GM13977 (cell line): ENCODE measurements at regions not wholly inside any gene's neighbourhood (a gene's known extent, or its start where the extent isn't known, plus 50 kb on each side); places are given as distances from the start of the nearest gene placed in this dataset.

Source experiments
- DNase-seq: peaks from one replicate; pipeline ENCODE4 v3.0.0; 2012; ENCODE audit warnings: low spot score
- CTCF ChIP-seq: IDR thresholded peaks from 2 replicates; pipeline ENCODE4 v1.5.1; 2012; ENCODE audit warnings: mild to moderate bottlenecking, control low read depth; ENCODE audit not compliant: insufficient read depth; ENCODE audit errors: extremely low read depth, missing control alignments
- in situ Hi-C: fragments of 300-500 bp; cut with MboI; formaldehyde crosslinking; loops from one replicate; pipeline ENCODE4 v1.12.0; 2022; ENCODE audit warnings: low sequenced_read_pairs, low pct_unique_long_range_greater_than_20kb, mixed read lengths, inconsistent platforms; ENCODE audit not compliant: unreplicated experiment

- no peak for DNase-seq
- no peak for TF ChIP-seq CTCF
- in situ Hi-C loops: no loop called here
Observed at GRCh38 chr11:24093375-24093774, 403.5 kb upstream of the LUZP2 start.

- no peak for TF ChIP-seq CTCF
- in situ Hi-C loops: no loop called here
- no peak for DNase-seq
Observed at GRCh38 chr11:24108609-24109008, 388.2 kb upstream of the LUZP2 start.

- DNase-seq: no peak
- in situ Hi-C loops: no loop called here
- TF ChIP-seq CTCF: no peak
Observed at GRCh38 chr11:24122291-24122690, 374.6 kb upstream of the LUZP2 start.

- no peak for DNase-seq
- no peak for TF ChIP-seq CTCF
- in situ Hi-C loops: no loop called here
Observed at GRCh38 chr11:24124876-24125275, 372.0 kb upstream of the LUZP2 start.

GRCh38 chr11:24131698-24132097 lies 365.2 kb upstream of the LUZP2 start:
- DNase-seq: no peak
- TF ChIP-seq CTCF: no peak
- in situ Hi-C loops: no loop called here

GRCh38 chr11:24132471-24132870 lies 364.4 kb upstream of the LUZP2 start:
- in situ Hi-C loops: no loop called here
- DNase-seq: no peak
- no peak for TF ChIP-seq CTCF
